HG03045 (cell line): ENCODE measurements at regions not wholly inside any gene's neighbourhood (a gene's known extent, or its start where the extent isn't known, plus 50 kb on each side); places are given as distances from the start of the nearest gene placed in this dataset.
"Not testable (repeated sequence)": the region's sequence is repeated elsewhere in the genome, so short reads cannot be mapped to it uniquely, and the experiment has no call there.

Source experiments
- ATAC-seq: cut with Tn5 transposase; IDR thresholded peaks from one replicate; pipeline ENCODE4 v1.9.1; 2021; ENCODE audit warnings: mild to moderate bottlenecking, moderate library complexity; ENCODE audit not compliant: unreplicated experiment

- no peak for ATAC-seq
Observed at GRCh38 chr11:87879118-87879517, 296.1 kb downstream of the RAB38 start.

DNA sequence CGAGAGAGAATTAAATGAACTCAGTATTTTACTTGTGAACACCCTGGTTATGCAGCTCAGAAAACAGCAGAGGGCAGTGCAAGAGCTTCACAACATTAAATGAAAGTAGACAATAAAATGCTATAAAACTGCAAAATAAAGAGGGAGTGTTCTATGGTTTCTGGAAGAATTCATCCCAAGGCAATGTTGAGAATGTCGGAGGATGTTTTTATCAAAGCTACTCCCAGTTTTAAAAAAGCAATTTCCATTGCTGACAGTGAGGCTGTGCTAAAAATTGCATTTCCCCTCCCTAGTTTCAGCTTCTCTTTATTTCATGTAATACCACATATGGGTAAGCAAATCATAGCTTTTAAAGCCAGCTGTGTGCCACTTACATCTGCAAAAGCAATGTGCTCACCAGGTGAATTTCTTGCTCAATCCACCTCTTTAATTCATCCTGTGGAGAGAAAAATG lies 296.8 kb downstream of the RAB38 start:
- no peak for ATAC-seq

DNA sequence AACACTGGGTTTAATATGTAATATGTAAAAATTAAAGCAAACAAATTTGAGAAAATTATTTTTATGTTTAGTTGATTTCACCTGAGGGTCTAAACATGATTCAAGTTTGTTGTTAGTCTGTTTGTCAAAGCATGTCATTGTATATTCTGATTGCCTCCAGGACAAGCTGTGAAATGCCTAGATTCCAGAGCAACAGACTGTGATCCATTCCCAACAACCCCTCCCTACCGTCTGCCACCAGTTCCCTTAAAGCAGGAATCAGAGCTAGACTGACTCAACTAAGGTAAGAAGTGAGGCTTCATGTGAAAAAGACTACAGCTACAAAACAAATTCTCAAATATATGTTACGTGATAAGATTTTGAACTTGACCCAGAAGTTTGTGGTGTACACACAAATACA lies 304.2 kb downstream of the RAB38 start:
- no peak for ATAC-seq

GRCh38 chr11:87870086-87870485 lies 305.2 kb downstream of the RAB38 start:
- ATAC-seq: no peak

DNA sequence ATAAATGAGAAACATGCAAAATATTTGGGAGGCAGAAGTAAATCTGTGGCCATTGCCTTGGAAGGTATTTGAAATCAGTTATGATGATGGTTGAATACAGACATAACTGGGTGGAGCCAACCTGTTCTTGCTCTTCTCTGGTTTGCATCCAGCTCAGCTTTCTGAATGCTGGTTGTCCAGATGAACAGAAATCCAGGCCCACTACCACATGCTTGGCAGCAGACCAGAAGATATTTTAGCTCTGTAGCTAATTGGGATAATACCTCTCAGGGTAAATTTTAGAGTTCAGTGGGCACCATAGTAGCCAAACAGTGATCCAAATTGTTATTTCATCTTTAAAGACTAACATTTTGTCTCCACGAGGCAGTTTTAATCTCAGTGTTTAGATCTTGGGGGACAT lies 308.3 kb downstream of the RAB38 start:
- no peak for ATAC-seq

DNA sequence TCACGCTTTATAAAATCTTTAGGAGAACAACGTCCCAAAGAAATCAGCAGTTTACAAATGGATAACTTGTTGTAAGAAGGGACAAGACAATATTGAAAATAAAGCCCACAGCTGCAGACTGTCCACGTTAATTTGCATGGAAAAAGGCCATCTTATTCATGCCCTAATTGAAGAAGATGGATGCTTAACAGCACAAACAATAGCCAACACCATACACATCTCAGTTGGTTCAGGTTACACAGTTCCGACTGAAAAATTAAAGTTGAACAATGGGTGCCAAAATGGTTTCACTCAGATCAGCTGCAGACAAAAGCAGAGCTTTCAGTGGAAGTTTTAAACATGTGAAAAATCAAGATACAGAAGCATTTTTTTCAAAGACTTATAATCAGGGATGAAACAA lies 314.2 kb downstream of the RAB38 start:
- no peak for ATAC-seq

- ATAC-seq: no peak
Observed at GRCh38 chr11:87859636-87860035, 315.6 kb downstream of the RAB38 start.

DNA sequence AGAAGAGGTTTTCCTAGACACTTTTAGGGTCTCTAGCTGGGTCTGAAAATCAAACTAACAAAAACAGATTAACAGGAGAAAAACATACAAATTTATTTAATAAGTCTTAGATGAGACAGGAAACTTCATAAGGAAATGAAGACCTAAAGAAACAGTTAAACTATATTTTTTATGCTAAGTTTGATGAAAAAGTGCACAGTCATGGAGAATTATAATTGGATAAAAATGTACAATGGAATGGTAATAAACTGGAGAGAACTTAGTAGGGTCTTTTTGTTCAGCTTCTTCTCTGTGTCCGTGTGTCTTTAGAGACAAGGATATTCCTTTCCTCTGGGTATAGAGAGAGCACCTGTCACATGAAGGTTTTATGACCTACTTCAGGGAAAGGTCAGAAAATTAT lies 323.4 kb downstream of the RAB38 start:
- ATAC-seq: no peak

DNA sequence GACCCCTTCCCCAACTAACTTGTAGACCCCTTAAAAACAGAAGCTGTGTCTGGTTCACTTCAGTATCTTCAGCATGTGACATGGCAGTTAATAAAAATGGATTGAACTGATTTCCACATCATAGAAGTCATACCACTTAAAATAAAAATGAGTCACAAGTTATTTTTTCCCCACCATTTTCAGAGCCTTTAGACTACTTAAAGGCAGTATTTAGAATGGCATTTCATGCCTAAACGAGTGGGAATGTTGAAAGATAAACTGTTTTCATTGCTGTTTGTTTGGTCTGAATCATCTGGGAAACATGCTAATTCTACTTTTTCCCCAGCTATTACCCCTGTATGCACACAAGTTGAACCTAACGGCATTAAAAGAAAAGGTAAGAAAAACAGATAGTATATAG lies 324.0 kb downstream of the RAB38 start:
- ATAC-seq: no peak

DNA sequence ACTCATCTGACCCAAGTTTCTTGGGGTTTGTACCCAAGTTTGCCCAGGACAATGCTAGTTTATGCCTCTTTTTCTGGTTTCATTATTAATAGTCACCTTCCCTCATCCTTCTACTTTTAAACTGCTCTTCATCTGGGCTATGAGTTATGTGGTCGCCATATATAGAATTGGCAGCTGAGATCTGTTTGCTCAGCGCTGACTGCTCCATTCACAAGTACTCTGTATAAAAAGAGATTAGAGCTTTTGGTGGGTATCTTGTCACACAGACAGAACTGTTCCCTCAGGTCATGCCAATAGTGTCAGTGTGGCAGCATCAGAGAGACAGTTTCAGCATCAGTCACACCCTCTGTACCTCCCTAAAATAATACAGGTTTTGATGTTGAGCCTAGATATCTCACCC lies 326.0 kb downstream of the RAB38 start:
- ATAC-seq: no peak

GRCh38 chr11:87840786-87841185 lies 334.5 kb downstream of the RAB38 start:
- no peak for ATAC-seq

- ATAC-seq: no peak
Observed at GRCh38 chr11:87832211-87832610, 343.0 kb downstream of the RAB38 start.

DNA sequence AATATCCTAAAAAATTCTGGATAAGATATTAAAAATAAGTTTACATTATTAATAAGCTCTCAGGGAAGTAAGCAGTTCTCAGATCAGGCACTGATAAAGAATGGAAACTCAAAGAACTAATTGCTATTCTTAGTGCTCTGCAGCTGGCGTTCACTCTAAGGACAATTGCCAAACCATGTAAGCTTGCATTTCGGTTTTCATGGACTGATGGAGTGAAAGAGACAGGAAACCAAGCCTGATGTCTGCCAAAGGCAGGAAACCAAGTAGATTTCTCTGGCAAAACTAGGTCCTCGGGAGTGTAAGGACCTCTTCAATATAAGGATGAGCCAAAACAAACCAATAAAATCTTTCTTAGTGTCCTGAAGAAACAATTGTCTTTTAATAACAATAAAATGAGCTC lies 355.2 kb downstream of the RAB38 start:
- ATAC-seq: no peak

GRCh38 chr11:87819151-87819550 lies 356.1 kb downstream of the RAB38 start:
- no peak for ATAC-seq

GRCh38 chr11:87812571-87813365 lies 362.5 kb downstream of the RAB38 start:
- no peak for ATAC-seq

GRCh38 chr11:87810486-87810885 lies 364.8 kb downstream of the RAB38 start:
- no peak for ATAC-seq

- ATAC-seq: no peak
Observed at GRCh38 chr11:87809256-87809655, 366.0 kb downstream of the RAB38 start.

DNA sequence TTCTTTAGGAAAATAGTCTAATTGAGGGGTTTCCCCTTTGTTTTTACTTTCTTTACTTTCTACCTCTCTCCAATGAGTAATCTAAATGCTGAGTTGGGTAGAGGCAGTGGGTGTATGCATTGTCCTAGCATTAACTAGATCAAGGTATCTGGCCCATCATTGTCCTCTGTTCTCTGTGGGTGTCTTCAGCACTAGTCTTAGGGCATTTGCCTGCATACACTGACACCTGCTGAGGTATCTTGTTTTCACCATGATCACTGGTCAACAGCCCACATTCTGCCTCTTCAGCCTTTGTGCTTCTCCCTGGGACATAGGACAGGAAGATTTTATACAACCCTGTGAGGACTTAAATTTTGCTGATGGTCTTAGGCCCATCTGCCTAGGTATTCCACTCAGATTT lies 371.1 kb downstream of the RAB38 start:
- ATAC-seq: no peak

DNA sequence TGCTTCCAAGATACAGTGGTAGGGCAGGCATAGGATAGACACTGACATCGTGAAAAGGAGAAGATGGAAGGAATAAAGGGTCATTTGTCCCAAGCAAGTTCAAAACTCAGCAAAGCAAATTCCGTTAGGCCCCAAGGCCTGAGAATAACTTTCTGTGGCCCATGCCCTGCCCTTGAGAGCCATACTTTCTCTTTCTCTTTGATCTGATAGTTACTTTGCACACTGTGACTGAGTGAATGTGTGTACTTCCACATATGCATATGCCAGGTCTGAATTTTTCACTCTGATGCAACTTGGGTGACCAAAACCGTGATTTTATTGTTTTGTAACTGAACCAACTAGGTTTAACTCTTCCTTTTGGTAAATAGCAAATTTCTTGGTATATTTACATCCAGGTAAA lies 371.5 kb downstream of the RAB38 start:
- ATAC-seq: no peak

DNA sequence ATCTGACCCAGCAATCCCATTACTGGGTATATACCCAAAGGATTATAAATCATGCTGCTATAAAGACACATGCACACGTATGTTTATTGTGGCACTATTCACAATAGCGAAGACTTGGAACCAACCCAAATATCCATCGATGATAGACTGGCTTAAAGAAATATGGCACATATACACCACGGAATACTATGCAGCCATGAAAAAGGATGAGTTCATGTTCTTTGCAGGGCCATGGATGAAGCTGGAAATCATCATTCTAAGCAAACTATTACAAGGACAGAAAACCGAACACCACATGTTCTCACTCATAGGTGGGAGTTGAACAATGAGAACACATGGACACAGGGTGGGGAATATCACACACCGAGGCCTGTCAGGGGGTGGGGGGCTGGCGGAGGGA lies 390.4 kb downstream of the RAB38 start:
- not testable (repeated sequence) for ATAC-seq

- ATAC-seq: no peak
Observed at GRCh38 chr11:87780068-87780413, 395.2 kb downstream of the RAB38 start.

DNA sequence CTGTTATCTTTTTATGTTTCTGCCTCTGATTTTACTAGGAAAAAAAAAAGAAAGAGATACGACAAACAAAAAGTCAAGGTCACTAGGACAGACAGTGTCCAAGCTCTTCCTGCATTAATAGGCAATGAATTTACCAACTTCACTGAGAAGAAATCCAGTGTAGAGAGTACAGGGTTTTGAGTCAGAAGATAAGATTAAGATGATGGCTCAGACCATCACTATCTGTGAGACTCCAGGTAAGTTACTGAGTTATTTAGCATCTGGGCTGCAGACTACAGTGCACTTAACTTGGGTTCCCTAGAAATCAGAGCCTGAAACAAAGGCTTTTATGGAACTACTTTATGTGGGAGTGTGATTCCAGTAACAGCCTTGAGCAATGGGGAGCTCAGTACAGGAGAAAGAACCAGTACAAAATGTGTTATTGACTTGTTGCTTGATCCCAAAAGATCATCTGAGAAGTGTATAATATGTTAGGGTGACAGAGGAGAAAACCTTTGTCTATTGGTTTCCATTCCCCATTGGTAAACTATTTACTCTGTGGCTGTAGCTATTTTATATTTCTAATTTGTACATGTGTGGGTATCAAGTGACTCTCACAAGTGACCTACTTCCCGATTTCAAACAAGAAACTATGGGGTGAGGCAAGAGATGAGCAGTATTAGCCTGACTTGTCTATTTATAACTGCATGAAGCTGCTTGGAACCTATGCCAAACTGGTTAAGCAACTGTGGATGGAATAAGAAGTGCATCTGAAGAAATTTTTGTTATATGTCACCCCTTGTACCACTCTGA lies 395.8 kb downstream of the RAB38 start:
- ATAC-seq: no peak
